A673 (cell line): ENCODE measurements at regions not wholly inside any gene's neighbourhood (a gene's known extent, or its start where the extent isn't known, plus 50 kb on each side); places are given as distances from the start of the nearest gene placed in this dataset.

Experiments
- BruUV-seq: library from RNA; stranded (reverse); fragments of 400-500 nt; replicated peaks from 2 replicates; lab custom pipeline; 2021; lab: Mats Ljungman, UMichigan
- CTCF ChIA-PET: fragments of 300-600 bp; sonication (Branson Sonifier 250); formaldehyde crosslinking; loops from one replicate; lab custom pipeline; 2022; ENCODE audit warnings: antibody characterized with exemption; lab: Charles Lee
- POLR2A ChIA-PET: fragments of 300-600 bp; sonication (Branson Sonifier 250); formaldehyde crosslinking; loops from one replicate; lab custom pipeline; 2022; ENCODE audit warnings: antibody characterized with exemption; ENCODE audit not compliant: low non-redundant PET; lab: Charles Lee
- DNase-seq: peaks from one replicate; pipeline ENCODE4 v3.0.0-alpha.2; 2015; ENCODE audit warnings: low spot score
- H3K27ac ChIP-seq: fragments of 200-600 bp; sonication (generic); 2 replicates; pipeline ENCODE4 v1.5.1; 2016; ENCODE audit warnings: mixed run types, low read depth, mild to moderate bottlenecking, mixed read lengths, antibody characterized with exemption, low read length; ENCODE audit not compliant: poor library complexity, severe bottlenecking
- H3K27me3 ChIP-seq: fragments of 200-600 bp; sonication (generic); replicated peaks from 2 replicates; pipeline ENCODE4 v1.6.1; 2017; ENCODE audit warnings: mixed run types, low read depth, mild to moderate bottlenecking, mixed read lengths, antibody characterized with exemption, low read length; ENCODE audit not compliant: insufficient read depth, poor library complexity
- H3K36me3 ChIP-seq: fragments of 200-600 bp; sonication (generic); 2 replicates; pipeline ENCODE4 v1.6.1; 2016; ENCODE audit warnings: mixed run types, mild to moderate bottlenecking, mixed read lengths, antibody characterized with exemption, low read length; ENCODE audit not compliant: insufficient read depth, poor library complexity, severe bottlenecking
- H3K4me1 ChIP-seq: fragments of 200-600 bp; sonication (generic); 2 replicates; pipeline ENCODE4 v1.6.1; 2017; ENCODE audit warnings: mixed run types, mild to moderate bottlenecking, mixed read lengths, antibody characterized with exemption, low read length; ENCODE audit not compliant: insufficient read depth, poor library complexity, severe bottlenecking
- H3K4me3 ChIP-seq: fragments of 200-600 bp; sonication (generic); 2 replicates; pipeline ENCODE4 v1.5.1; 2016; ENCODE audit warnings: low read depth, mixed run types, mild to moderate bottlenecking, mixed read lengths, low read length; ENCODE audit not compliant: poor library complexity, severe bottlenecking
- H3K9me3 ChIP-seq: fragments of 200-600 bp; sonication (generic); 2 replicates; pipeline ENCODE4 v1.6.1; 2016; ENCODE audit warnings: mixed run types, low read depth, mild to moderate bottlenecking, mixed read lengths, antibody characterized with exemption, low read length; ENCODE audit not compliant: poor library complexity, severe bottlenecking
- CTCF ChIP-seq: fragments of 300-800, 200-600 bp; sonication (generic); conservative IDR thresholded peaks from 2 replicates; pipeline ENCODE4 v1.5.1; 2017; ENCODE audit warnings: low read depth, mild to moderate bottlenecking, antibody characterized with exemption, low read length, moderate library complexity, mixed read lengths
- EZH2 ChIP-seq: fragments of 200-600 bp; sonication (generic); IDR thresholded peaks from 2 replicates; pipeline ENCODE4 v1.6.1; 2017; ENCODE audit warnings: borderline replicate concordance, low read depth, mild to moderate bottlenecking, mixed read lengths, antibody characterized with exemption, low read length; ENCODE audit not compliant: poor library complexity, severe bottlenecking
- intact Hi-C: fragments of 100-400 bp; cut with micrococcal nuclease; formaldehyde crosslinking; loops from one replicate; pipeline ENCODE4 v1.10.0; 2022; ENCODE audit not compliant: unreplicated experiment

- no peaks in the 10 kb centered on the region for H3K9me3 ChIP-seq
- no peak for TF ChIP-seq CTCF
- no peak for TF ChIP-seq EZH2
- intact Hi-C loops, result no loop called here
- peaks cover 44% of the 10 kb centered on the region for H3K27me3 ChIP-seq
- DNase-seq, result no peak
- ChIA-PET CTCF (no interaction called here), POLR2A (no interaction called here)
- H3K4me3 ChIP-seq, result no peak overlapping the region
- no peak overlapping the region for H3K27ac ChIP-seq
- H3K4me1 ChIP-seq, result no peaks in the 10 kb centered on the region
- no peaks in the 10 kb centered on the region for H3K36me3 ChIP-seq
- no TSS peak for BruUV-seq
Measured at GRCh38 chr20:46804126-46804525, 90.5 kb upstream of the EYA2 start.

- intact Hi-C loops, result no loop called here
- POLR2A ChIA-PET, result no interaction called here
Measured at GRCh38 chr20:46805836-46806235, 88.8 kb upstream of the EYA2 start.

GRCh38 chr20:46807998-46808397, 86.6 kb upstream of the EYA2 start:
- Histone ChIP-seq H3K27ac (no peak overlapping the region), H3K4me1 (no peaks in the 10 kb centered on the region), H3K27me3 (peaks cover 57% of the 10 kb centered on the region), H3K36me3 (no peaks in the 10 kb centered on the region), H3K4me3 (no peak overlapping the region), H3K9me3 (no peaks in the 10 kb centered on the region)
- intact Hi-C loops, result no loop called here
- TF ChIP-seq CTCF (no peak), EZH2 (no peak)
- no TSS peak for BruUV-seq
- ChIA-PET POLR2A (no interaction called here), CTCF (no interaction called here)
- DNase-seq, result no peak

More at GRCh38 chr20:46805836-46806235, 88.8 kb upstream of the EYA2 start:
- Histone ChIP-seq H3K27ac (no peak overlapping the region), H3K9me3 (no peaks in the 10 kb centered on the region), H3K4me1 (no peaks in the 10 kb centered on the region), H3K27me3 (peaks cover 57% of the 10 kb centered on the region), H3K36me3 (no peaks in the 10 kb centered on the region), H3K4me3 (no peak overlapping the region)
- DNase-seq, result no peak
- BruUV-seq, result no TSS peak
- CTCF ChIA-PET, result no interaction called here
- TF ChIP-seq EZH2, result no peak
- no peak for TF ChIP-seq CTCF
